ENCODE measurements at regions not wholly inside any gene's neighbourhood (a gene's known extent, or its start where the extent isn't known, plus 50 kb on each side); places are given as distances from the start of the nearest gene placed in this dataset.

DNA sequence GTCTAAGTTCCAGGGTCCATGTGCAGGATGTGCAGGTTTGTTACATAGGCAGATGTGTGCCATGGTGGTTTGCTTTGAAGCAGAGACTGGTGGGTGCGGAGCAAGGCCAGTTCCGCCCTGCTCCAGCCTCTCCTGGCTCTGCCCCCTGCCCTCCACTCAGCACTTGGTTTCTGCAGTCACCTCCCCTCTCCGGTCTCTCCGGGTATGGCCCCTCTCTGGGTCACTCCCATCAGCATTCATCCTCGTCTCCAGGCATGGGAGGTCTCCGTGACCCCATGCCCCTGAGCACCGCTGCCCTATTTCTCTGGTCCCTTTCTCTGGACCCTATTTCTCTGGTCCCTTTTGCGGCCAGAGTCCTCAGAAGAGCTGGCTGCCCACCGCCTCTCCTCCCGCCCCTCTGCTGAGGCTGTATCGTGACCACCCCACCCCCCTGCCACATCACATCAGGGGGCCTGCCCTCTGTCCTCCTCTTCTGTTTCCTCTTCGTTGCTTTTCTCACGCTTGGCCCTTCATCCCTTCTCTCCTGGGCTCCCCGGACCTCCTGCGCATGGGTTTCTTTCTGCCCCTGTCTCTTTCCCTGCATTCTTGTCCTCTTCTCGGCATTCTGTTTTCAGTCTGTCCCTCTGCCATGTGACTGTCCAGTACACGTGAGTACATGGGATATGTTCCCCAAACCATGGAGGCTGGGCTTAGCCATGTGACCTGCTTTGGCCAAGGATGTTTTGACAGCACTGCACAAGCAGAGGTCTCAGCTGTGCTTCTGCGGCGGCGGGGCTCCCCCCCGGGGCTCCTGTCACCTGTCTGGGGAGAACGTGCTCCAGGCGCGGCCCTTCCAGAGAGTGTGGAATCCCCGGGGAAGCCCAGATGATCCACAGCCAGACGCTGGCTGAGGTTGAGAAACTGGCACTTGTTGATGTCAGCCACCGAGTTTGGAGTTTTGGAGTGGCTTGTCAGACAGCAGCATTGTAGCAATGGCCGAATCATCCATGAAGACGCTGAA, 54.4 kb upstream of the C1orf174 start:
- TF ChIP-seq SUZ12 (IDR thresholded peaks at IDR 0.05; ENCODE audit: extremely low read depth, insufficient read depth, insufficient read length) (no peak), YY1 (IDR thresholded peaks at IDR 0.05; ENCODE audit: insufficient read depth, insufficient read length) (no peak)

Data from NT2/D1 (cell line).